ENCODE measurements at regions not wholly inside any gene's neighbourhood (a gene's known extent, or its start where the extent isn't known, plus 50 kb on each side); places are given as distances from the start of the nearest gene placed in this dataset.
"Not testable (repeated sequence)": the region's sequence is repeated elsewhere in the genome, so short reads cannot be mapped to it uniquely, and the experiment has no call there.

DNA sequence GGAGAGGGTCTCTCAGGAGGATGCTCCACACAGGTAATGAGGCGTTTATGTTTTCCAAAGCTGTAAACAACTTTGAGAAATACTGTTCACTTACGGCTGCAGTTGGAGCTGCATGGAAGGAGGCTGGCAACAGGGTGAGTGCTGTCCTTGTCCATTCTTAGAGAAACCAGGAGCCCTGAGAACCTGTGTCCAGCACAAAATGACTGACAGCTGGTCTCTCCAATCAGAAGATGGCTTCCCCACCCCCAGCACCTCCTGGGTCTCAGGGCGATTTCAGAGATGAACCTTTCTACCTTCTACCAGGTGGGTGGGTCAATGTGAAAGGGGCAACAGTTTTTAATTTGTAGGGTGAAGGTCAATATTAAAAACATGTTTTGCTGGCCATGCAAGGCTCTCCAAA lies 353.6 kb downstream of the NPHP4 start:
- DNase-seq (ENCODE audit: low read depth, low spot score) = no peak

DNA sequence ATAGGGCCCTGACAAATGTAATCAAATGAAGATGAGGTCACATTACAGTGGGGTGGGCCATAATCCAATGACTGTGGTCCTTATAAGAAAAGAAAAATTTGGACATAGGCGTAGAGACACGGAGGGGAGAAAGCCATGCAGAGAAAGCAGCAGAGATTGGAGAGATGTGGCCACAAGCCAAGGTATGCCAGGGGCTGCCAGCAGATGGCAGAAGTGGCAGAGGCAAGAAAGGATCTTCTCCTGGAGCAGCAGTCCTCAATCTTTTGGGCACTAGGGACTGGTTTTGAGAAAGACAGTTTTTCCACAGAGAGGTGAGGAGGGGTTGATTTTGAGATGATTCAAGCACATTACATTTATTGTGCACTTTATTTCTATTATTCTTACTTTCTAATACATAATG lies 355.1 kb downstream of the NPHP4 start:
- DNase-seq (ENCODE audit: low read depth, low spot score) = no peak

DNA sequence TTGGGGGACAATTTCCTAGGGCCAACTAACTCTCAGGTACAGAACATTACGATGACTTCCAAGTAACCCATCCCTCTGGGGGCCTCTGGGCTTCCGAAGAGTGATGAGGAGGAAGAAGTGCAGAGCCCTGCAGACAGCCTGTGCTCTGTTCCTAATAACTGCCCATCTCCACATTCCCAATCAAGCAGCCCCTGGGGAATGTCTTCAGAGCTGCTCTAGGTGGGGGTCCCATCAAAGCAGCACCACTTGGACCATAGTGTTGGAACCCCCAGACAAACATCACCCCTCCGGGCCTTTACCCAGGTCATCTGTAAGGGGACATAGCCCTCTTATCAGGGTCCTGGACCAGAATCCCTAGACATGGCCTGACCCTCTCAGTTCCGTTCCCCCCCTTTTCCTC lies 357.3 kb downstream of the NPHP4 start:
- no peak for DNase-seq (ENCODE audit: low read depth, low spot score)

DNA sequence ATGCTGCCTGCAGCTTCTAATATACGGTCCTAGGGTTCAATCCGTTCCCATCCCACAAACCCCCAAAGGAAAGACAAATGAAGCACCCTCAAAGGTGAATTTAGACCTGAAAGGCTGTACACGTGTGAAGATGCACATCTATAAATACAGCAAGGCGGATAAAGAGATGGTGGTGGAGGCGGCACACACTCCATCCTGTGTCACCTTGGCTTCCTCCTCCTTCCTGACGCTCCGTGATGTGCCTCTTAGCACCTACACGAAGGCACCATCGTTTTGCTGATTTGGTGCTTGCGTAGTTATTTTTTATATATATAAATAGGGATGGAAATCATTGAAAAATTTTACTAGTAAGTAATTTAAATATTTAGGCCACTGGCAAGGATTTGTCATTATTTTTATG lies 359.4 kb downstream of the NPHP4 start:
- DNase-seq (ENCODE audit: low read depth, low spot score) = no peak

DNA sequence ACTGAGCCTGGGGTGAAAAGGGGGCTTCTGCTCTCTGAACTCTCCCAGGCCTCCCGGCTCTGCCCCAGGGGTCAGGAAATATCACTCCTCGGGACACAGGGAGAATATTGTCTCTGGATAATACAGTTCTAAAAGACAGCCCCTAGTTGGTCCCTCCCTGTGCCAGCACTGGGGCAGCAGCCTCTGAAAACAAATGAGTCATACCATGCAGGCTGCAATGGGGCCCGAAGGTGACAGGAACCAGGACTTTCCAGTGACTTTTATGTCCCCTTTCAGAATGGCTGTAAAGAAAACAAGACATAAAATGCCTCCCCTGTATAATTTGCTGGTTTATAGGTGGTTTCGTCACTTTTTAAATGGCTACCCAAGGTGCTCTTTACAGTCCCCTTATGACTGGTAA lies 360.0 kb downstream of the NPHP4 start:
- no peak for DNase-seq (ENCODE audit: low read depth, low spot score)

DNA sequence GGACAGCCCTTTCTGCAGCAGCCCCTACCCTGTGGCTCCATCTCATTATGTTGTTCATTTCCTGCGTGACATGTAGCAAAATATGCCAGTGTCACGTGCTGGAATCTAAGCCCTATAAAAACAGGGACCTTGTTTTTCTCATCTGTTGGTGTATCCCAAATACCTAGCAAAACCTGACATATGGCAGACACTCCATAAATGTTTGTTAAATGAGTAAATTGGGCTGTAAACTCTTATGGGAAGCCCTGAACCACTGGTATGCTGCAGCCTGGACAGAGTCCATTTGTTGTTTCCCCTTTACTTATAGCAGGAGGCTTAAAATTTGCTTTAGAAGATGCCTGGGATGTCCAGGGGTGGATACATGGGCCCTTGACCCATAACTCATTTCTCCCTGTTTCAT lies 363.8 kb downstream of the NPHP4 start:
- no peak for DNase-seq (ENCODE audit: low read depth, low spot score)

DNA sequence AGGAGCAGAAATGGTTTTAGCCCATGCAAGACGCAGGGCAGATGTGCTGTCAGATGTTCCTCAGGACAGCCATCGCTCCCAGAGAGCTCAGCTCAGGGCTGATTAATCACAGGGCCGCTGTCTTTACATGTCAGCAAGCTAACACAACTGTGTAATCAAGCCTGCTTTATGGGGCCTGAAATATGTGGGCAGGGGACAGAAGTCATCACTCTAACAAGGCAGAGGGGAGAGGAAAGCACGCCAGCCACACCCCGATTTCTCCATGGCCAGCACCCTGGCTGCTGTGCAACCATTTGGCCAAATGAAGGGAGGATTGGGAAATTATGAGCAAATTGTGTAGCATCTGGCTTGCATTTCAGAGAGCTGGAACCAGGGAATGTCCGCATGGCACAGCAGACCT lies 368.8 kb downstream of the NPHP4 start:
- no peak for DNase-seq (ENCODE audit: low read depth, low spot score)

DNA sequence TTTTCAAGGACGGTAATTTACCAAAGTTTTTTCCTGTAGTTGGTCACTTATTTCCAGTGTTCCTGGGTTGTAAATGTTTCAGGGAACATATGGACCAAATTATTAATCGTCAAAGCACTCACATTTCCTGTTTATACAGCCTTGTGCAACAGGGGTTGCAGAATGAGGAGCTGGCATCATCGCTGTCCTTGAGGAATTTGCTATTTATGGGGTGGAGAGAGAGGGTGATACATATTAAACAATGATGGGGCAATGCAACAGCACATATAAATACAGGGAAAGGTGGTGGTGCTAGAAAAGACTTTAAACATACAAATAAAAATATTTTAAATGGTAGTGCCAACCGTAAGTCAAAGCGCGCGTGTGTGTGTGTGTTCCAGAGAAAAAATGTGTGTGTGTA lies 369.8 kb downstream of the NPHP4 start:
- DNase-seq (ENCODE audit: low read depth, low spot score) = no peak

DNA sequence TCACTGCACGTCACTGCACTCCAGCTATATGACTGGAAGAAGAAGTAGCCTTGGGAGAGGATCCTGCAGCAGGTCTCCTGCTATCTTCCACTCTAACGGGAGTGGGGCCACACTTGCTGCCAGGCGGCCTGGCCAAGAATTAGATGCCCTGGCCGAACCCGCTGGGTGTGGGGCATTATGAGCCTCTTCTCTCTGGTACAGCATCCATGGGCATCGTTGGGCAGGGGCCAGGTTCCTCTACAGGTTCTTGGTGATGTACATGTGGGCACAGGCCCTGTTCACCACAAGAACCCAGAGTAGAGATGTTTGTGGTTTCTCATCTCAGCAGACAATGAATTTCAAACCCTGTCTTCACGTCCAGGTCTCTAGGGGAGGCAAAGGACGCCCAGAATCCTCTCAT lies 370.5 kb downstream of the NPHP4 start:
- DNase-seq (ENCODE audit: low read depth, low spot score) = no peak

DNA sequence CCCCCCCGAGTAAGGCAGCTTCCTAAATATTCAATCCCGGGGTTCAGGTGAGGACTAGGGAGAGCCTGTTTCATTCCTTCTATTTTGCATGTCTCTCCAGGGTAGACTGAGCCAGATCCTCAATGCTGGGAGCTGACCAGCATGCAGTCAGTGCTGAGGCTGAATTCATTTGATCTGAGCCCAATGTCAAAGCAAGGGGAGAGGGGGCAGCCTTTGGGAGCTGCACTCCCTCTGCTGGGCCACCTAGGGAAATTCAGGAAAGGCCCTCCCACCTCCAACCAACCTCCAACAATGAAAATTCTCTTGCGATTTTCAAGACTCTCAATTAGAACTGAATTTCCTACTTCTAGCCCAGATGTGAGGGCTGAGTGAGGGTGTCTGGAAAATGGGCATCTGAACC lies 371.2 kb downstream of the NPHP4 start:
- DNase-seq (ENCODE audit: low read depth, low spot score) = no peak

DNA sequence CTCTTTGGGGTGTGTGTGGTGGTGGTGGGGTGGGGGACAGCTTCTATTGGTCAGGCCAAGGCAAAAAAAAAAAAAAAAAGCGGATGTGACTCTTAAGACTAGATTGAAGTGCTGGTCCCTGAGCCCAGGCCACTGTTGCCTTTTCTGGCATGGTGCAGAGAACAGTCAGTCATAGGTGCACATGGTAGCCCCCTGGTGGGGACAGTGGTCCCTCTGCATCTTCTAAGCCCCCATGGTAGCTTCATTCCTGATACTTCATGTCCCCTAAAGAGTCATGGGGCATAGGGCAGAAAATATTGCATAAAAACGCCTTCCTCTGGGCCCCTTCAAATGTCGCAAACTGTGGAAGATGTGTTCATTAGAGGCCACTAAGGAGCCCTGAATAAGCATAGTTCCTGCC lies 371.8 kb downstream of the NPHP4 start:
- no peak for DNase-seq (ENCODE audit: low read depth, low spot score)

DNA sequence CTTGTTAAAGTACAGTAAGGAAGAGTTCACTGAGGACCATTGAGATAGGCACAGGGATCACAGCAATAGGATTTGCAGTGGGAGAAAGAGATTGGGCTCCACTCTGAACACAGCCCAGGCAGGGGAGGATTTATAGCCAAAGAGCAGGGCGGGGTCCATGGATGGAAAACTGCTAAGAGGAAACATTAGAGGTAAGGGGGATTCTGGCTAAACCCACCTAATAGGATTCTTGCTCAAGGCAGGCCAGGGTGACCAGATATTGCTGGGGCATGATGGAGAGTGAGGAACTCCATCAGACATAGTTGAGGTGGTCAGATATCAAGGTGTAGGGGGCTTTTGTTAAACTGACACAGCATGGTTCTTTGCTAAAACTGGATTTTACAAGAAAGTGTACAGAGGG lies 372.8 kb downstream of the NPHP4 start:
- DNase-seq (ENCODE audit: low read depth, low spot score) = no peak

DNA sequence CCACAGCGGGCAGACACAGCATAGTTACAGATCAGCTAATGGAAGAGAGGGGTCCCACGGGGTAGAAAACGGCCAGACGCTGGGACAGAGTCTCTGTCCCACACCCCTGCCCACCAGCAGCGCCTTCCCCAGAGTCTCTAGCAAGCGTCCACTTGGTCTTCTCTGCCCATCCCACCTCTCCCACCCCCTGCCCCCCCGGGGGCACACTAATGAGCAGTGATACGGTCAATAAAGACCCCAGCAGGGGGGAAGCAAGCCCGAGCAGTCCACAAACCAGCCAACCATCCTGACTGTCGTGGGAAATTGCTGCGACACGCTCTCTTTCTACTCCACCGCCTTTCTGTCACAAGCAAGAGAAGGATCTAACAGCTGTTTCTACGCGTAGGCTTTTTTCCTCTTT lies 374.7 kb downstream of the NPHP4 start:
- DNase-seq (ENCODE audit: low read depth, low spot score) = no peak

DNA sequence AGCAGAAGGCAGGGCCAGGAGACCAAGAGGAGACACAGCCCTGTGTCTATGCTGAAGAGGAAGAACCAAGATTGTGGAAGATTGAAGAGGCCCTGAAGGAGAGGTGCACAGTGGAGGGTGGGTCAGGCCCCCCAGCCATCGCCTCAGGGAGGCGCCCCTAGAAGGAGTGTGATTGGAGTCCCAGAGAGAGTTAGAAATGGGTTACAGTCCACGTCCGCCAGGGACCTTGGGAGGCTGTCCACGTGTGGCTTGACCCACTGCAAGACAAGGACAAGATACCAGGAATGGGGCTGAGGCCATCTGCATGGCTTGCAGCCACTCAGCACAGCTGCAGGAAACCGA lies 375.1 kb downstream of the NPHP4 start:
- DNase-seq (ENCODE audit: low read depth, low spot score) = no peak

DNA sequence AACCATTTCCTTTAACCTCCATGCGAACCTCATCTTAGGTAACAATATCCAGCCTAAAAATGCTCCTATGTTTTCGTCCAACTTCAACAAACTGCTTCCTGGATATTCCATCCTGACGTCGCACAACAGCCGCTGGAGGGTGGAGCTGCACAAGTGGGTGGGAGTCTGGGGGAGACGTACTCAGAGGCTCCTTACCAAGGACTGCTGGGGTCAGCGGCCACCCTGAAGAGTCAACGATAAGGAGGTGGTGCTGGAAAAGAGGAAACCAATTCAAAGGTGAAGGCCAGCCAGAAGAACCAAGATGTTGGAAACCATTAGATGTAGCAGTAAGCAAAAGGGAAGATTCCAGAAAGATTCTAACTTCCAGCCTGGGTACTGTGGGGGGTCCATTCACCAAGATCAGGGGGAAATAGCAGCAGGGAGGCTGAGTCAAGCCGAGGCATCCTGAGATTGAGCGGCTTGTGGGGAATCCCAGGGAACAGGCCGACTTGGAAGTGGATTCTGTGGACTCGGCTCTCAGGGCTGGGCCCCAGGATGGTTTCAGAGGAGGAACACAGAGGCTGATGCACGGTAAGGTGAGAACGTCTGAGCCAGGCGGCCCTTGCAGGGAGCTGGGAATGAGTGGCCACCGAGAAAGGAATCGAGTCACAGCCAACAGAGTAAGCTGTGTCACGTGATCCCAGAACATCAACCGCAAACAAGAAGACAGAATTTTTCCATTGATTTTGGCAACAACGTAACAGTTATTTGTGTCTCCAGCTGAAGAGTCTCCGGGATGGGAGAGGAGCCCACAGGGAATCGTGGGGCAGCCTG lies 375.7 kb downstream of the NPHP4 start:
- DNase-seq (ENCODE audit: low read depth, low spot score) = no peak

DNA sequence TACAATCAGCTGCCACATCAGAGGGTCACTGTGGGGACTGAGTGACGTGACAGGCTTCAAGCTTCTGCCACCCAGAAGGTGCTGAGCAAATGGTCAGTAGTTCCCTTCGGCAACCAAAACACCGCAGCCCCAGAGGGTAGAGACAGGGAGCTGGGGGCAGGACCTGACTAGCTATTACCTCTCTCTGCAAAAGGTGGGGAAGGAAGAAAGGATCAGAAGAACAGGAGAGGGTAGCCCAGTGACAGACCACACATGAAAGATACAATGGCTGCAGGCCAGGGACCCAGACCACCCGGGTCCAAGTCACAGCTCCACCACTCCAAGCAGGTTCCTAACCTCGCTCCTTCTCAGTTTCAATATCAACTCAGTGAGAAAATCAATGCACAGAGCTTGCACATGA lies 377.1 kb downstream of the NPHP4 start:
- no peak for DNase-seq (ENCODE audit: low read depth, low spot score)

DNA sequence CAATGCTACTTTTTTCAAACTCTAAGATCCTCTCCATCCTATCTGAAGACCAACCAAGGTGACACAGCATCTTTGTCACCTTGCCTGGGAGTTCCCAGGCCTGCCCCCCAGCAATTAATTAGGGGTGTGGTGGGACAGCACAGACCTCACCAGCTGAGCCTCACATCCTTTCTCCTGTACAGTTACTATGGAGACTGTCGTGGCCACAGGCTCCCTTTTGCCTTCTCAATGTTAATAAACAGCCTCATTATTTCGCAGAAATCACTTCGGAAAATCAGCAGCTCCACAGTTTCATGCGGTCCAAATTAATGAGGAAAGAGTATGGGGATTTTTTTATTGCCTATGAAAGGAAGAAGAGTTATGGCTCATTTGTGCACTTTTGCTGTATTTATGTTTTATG lies 378.3 kb downstream of the NPHP4 start:
- no peak for DNase-seq (ENCODE audit: low read depth, low spot score)

DNA sequence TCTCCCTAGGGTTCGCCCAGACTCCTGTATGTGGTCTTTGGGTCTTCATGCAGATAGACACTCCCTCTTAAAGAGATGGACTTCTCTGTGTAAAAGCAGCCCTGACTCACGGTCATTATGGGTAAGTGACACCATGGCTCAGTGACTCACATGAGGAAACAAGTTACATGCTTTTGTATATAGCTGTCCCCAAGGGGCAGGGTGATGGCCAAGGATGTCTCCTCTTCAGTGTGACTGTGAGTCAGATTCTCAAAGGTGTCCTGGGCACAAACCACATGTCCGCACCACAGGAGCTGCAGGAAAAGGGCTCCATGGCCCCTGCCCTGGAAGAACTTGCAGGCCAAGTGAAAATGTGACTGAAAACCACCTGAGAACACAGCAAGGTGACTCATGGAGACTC lies 380.4 kb downstream of the NPHP4 start:
- no peak for DNase-seq (ENCODE audit: low read depth, low spot score)

DNA sequence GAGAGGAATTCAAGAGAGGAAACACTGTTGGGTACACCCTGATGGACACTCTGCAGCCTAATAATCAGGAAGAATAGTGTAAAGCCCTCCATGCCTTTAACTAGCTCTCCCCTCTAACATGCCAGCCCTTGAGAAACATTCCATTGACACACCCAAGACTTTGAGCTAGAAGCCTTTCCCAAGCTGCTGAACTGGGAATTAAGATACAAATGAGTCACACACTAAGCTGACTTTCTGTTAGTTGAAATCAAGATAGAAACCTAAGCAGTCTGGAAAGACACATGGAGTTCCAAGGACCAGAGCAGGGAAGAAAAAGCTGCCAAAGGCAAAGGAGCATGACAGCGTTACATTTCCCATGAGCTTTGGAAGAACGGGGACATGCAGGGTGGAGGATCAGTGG lies 380.8 kb downstream of the NPHP4 start:
- no peak for DNase-seq (ENCODE audit: low read depth, low spot score)

DNA sequence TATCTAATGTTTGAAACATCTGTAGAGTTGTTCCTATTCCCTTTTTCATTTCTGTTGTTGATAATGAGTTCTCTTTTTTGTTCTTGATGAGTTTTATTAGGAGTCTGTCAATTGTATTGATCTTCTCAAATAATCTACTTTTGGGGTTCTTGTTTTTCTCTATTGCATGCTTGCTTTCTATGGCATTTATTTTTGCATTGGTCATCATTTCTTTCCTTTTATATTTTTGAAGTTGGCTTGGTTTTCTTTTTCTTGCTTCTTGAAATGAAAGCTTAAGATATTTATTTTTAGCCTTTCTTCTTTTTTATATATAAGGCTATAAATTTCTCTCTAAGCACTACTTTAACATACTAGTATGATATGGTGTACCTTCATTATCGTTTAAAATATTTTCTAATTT lies 381.8 kb downstream of the NPHP4 start:
- DNase-seq (ENCODE audit: low read depth, low spot score) = no peak

DNA sequence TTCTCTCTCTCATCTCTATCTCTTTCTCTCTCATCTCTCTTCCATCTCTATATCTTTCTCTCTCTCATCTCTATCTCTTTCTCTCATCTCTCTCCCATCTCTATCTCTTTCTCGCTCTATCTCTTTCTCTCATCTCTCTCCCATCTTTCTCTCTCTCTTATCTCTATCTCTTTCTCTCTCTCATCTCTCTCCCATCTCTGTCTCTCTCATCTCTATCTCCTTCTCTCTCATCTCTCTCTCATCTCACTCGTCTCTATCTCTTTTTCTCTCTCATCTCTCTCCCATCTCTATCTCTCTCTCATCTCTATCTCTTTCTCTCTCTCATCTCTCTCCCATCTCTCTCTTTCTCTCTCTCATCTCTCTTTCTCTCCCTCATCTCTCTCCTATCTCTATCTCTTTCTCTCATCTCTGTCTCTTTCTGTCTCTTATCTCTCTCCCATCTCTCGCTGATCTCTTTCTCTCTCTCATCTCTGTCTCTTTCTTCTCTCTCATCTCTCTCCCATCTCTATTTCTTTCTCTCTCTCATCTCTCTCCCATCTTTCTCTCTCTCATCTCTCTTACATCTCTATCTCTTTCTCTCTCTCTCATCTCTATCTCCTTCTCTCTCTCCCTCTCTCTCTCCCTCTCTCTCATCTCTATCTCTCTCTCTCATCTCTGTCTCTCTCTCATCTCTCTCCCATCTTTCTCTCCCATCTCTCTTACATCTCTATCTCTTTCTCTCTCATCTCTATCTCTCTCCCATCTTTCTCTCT lies 388.7 kb downstream of the NPHP4 start:
- no peak for DNase-seq (ENCODE audit: low read depth, low spot score)

DNA sequence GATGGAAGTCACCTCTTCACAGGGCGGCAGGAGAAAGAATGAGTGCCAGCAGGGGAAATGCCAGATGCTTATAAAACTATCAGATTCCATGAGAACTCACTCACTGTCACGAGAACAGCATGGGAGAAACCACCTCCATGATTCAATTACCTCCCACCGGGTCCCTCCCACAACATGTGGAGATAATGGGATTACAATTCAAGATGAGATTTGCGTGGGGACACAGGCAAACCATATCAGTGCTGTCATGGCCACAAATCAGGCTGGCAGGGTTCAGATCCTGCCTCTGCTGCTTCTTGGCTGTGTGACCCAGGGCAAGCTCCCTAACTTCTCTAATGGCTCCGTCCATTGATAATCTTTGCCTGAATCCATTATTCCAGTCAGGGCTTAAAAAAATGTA lies 389.5 kb downstream of the NPHP4 start:
- DNase-seq (ENCODE audit: low read depth, low spot score) = not testable (repeated sequence)

DNA sequence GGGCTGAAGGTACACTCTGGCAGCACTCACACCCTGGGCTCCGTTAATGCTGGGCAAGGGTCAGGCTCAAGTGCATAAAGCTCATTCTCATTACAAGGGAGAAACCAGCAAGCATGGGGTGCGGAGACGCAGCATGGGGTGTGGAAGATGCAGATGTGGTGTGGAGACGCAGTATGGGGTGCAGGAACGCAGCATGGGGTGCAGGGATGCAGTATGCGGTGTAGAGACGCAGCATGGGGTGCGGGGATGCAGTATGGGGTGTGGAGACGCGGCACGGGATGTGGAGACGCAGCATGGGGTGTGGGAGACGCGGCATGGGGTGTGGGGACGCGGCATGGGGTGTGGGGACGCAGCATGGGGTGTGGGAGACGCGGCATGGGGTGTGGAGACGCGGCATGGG lies 390.7 kb downstream of the NPHP4 start:
- no peak for DNase-seq (ENCODE audit: low read depth, low spot score)
